HUES6 (cell line): ENCODE measurements at regions not wholly inside any gene's neighbourhood (a gene's known extent, or its start where the extent isn't known, plus 50 kb on each side); places are given as distances from the start of the nearest gene placed in this dataset.

Experiments used
- H3K27ac ChIP-seq: 2 replicates; pipeline ENCODE4 v1.7.0; 2013; ENCODE audit warnings: low read depth, mild to moderate bottlenecking, low read length, inconsistent platforms
- H3K27me3 ChIP-seq: 2 replicates; pipeline ENCODE4 v1.6.1; 2013; ENCODE audit warnings: low read length; ENCODE audit not compliant: control insufficient read depth, insufficient read depth
- H3K36me3 ChIP-seq: 2 replicates; pipeline ENCODE4 v1.6.1; 2013; ENCODE audit warnings: low read length; ENCODE audit not compliant: control insufficient read depth, insufficient read depth
- H3K4me1 ChIP-seq: 2 replicates; pipeline ENCODE4 v1.6.1; 2013; ENCODE audit warnings: low read length; ENCODE audit not compliant: control insufficient read depth, insufficient read depth
- H3K4me3 ChIP-seq: 2 replicates; pipeline ENCODE4 v1.5.1; 2013; ENCODE audit warnings: low read depth, low read length
- H3K9ac ChIP-seq: one replicate; pipeline ENCODE4 v1.6.1; 2013; ENCODE audit warnings: mild to moderate bottlenecking, low read length
- H3K9me3 ChIP-seq: 2 replicates; pipeline ENCODE4 v1.6.1; 2013; ENCODE audit warnings: low read depth, low read length; ENCODE audit not compliant: control insufficient read depth, insufficient read depth

- no peaks in the 10 kb centered on the region for H3K4me1 ChIP-seq
- H3K36me3 ChIP-seq: no peaks in the 10 kb centered on the region
- no peak overlapping the region for H3K9ac ChIP-seq
- no peaks in the 10 kb centered on the region for H3K27me3 ChIP-seq
- H3K9me3 ChIP-seq: no peaks in the 10 kb centered on the region
- H3K27ac ChIP-seq: no peak overlapping the region
- no peak overlapping the region for H3K4me3 ChIP-seq
Observed at GRCh38 chr15:29952225-29952624, 130.0 kb upstream of the TJP1 start.

- Histone ChIP-seq H3K27me3 (no peaks in the 10 kb centered on the region), H3K27ac (no peak overlapping the region), H3K4me3 (no peak overlapping the region), H3K4me1 (no peaks in the 10 kb centered on the region), H3K9me3 (no peaks in the 10 kb centered on the region), H3K36me3 (no peaks in the 10 kb centered on the region), H3K9ac (no peak overlapping the region)
Observed at GRCh38 chr15:29945943-29946596, 123.8 kb upstream of the TJP1 start.

- Histone ChIP-seq H3K4me1 (no peaks in the 10 kb centered on the region), H3K27ac (no peak overlapping the region), H3K27me3 (no peaks in the 10 kb centered on the region), H3K4me3 (no peak overlapping the region), H3K36me3 (no peaks in the 10 kb centered on the region), H3K9ac (no peak overlapping the region), H3K9me3 (no peaks in the 10 kb centered on the region)
Observed at GRCh38 chr15:29944925-29945324, 122.7 kb upstream of the TJP1 start.

GRCh38 chr15:29942548-29942947 lies 120.3 kb upstream of the TJP1 start:
- no peaks in the 10 kb centered on the region for H3K36me3 ChIP-seq
- no peaks in the 10 kb centered on the region for H3K9me3 ChIP-seq
- no peak overlapping the region for H3K4me3 ChIP-seq
- H3K9ac ChIP-seq: no peak overlapping the region
- H3K27ac ChIP-seq: no peak overlapping the region
- H3K4me1 ChIP-seq: no peaks in the 10 kb centered on the region; the same call in 1 of the 2 replicates
- no peaks in the 10 kb centered on the region for H3K27me3 ChIP-seq

- Histone ChIP-seq H3K27ac (no peak overlapping the region), H3K9ac (no peak overlapping the region), H3K27me3 (no peaks in the 10 kb centered on the region), H3K4me1 (no peaks in the 10 kb centered on the region; the same call in 1 of the 2 replicates), H3K9me3 (no peaks in the 10 kb centered on the region), H3K36me3 (no peaks in the 10 kb centered on the region), H3K4me3 (no peak overlapping the region)
Observed at GRCh38 chr15:29942143-29942542, 119.9 kb upstream of the TJP1 start.

GRCh38 chr15:29939404-29939803 lies 117.1 kb upstream of the TJP1 start:
- H3K9me3 ChIP-seq: no peaks in the 10 kb centered on the region
- H3K9ac ChIP-seq: no peak overlapping the region
- peaks cover 5% of the 10 kb centered on the region for H3K4me1 ChIP-seq
- H3K36me3 ChIP-seq: no peaks in the 10 kb centered on the region
- no peaks in the 10 kb centered on the region for H3K27me3 ChIP-seq
- no peak overlapping the region for H3K27ac ChIP-seq
- H3K4me3 ChIP-seq: no peak overlapping the region

GRCh38 chr15:29938361-29939335 lies 116.4 kb upstream of the TJP1 start:
- H3K36me3 ChIP-seq: no peaks in the 10 kb centered on the region
- no peak overlapping the region for H3K27ac ChIP-seq
- no peaks in the 10 kb centered on the region for H3K9me3 ChIP-seq
- peaks cover 5% of the 10 kb centered on the region for H3K4me1 ChIP-seq
- H3K4me3 ChIP-seq: no peak overlapping the region
- H3K9ac ChIP-seq: no peak overlapping the region
- no peaks in the 10 kb centered on the region for H3K27me3 ChIP-seq

GRCh38 chr15:29937956-29938355 lies 115.7 kb upstream of the TJP1 start:
- Histone ChIP-seq H3K27ac (no peak overlapping the region), H3K4me3 (no peak overlapping the region), H3K9ac (no peak overlapping the region), H3K36me3 (no peaks in the 10 kb centered on the region), H3K4me1 (peaks cover 5% of the 10 kb centered on the region), H3K27me3 (no peaks in the 10 kb centered on the region), H3K9me3 (no peaks in the 10 kb centered on the region)

GRCh38 chr15:29936353-29937049 lies 114.2 kb upstream of the TJP1 start:
- peaks cover 5% of the 10 kb centered on the region for H3K4me1 ChIP-seq

GRCh38 chr15:29935296-29936004 lies 113.2 kb upstream of the TJP1 start:
- H3K4me1 ChIP-seq: peaks cover 5% of the 10 kb centered on the region
- no peaks in the 10 kb centered on the region for H3K36me3 ChIP-seq
- H3K4me3 ChIP-seq: no peak overlapping the region
- H3K9ac ChIP-seq: no peak overlapping the region
- no peaks in the 10 kb centered on the region for H3K27me3 ChIP-seq
- no peaks in the 10 kb centered on the region for H3K9me3 ChIP-seq
- no peak overlapping the region for H3K27ac ChIP-seq

More at GRCh38 chr15:29936353-29937049, 114.2 kb upstream of the TJP1 start:
- Histone ChIP-seq H3K36me3 (no peaks in the 10 kb centered on the region), H3K27ac (no peak overlapping the region), H3K9me3 (no peaks in the 10 kb centered on the region), H3K9ac (no peak overlapping the region), H3K27me3 (no peaks in the 10 kb centered on the region), H3K4me3 (no peak overlapping the region)
